ENCODE measurements at regions not wholly inside any gene's neighbourhood (a gene's known extent, or its start where the extent isn't known, plus 50 kb on each side); places are given as distances from the start of the nearest gene placed in this dataset.
A peak's percentile ranks its signal among the peaks of the same experiment; 100 is the strongest.

GRCh38 chrX:88612870-88613329 is 134.1 kb upstream of the CPXCR1 start:
- Histone ChIP-seq H4K5ac (ENCODE audit: insufficient read length, low read depth, low read length) (no peak overlapping the region), H3K23me2 (ENCODE audit: low read depth, low read length) (no peaks in the 10 kb centered on the region), H3K4me3 (ENCODE audit: extremely low read depth in 1 of 4, insufficient read depth in 2 of 4, low read depth in 3 of 4, low read length in 4 of 4) (no peak overlapping the region), H3K36me3 (ENCODE audit: control insufficient read depth in 2 of 4, insufficient read depth in 4 of 4, low read length in 3 of 4) (no peaks in the 10 kb centered on the region), H3K14ac (ENCODE audit: insufficient read length) (no peak overlapping the region), H3K9ac (replicated peaks in 1 of 4; ENCODE audit: extremely low read depth in 1 of 4, low read depth in 3 of 4, low read length in 3 of 4) (no peak overlapping the region), H3K18ac (ENCODE audit: extremely low read depth, low read length) (no peak overlapping the region; the same call in 1 of the 2 replicates), H4K8ac (ENCODE audit: extremely low read depth, insufficient read depth, low read length) (no peak overlapping the region), H2AK5ac (ENCODE audit: low read depth, low read length) (no peak overlapping the region), H3K4me2 (ENCODE audit: insufficient read depth in 1 of 2, low read depth in 2 of 2, low read length in 2 of 2) (no peak overlapping the region; a peak in 1 of 4 replicates), H4K20me1 (replicated peaks in 1 of 2; ENCODE audit: control insufficient read depth in 1 of 2, insufficient read depth in 2 of 2, low read length in 2 of 2) (no peaks in the 10 kb centered on the region), H2BK12ac (ENCODE audit: low read depth, low read length) (no peak overlapping the region), H3K79me2 (ENCODE audit: control insufficient read depth in 1 of 2, insufficient read depth in 2 of 2, low read length in 2 of 2) (no peaks in the 10 kb centered on the region), H3K27me3 (replicated peaks in 1 of 4; ENCODE audit: control insufficient read depth in 3 of 4, extremely low read depth in 1 of 4, insufficient read depth in 3 of 4, low read length in 3 of 4) (no peaks in the 10 kb centered on the region), H2BK5ac (ENCODE audit: low read depth, low read length) (no peak overlapping the region), H4K91ac (replicated peaks; ENCODE audit: insufficient read length, low read length) (no peak overlapping the region), H3K56ac (replicated peaks; ENCODE audit: insufficient read length, low read depth, low read length) (no peak overlapping the region), H3K27ac (ENCODE audit: low read depth, low read length) (no peak overlapping the region), H3K4ac (replicated peaks; ENCODE audit: insufficient read length, low read depth, low read length) (no peak overlapping the region), H2BK15ac (ENCODE audit: low read length) (no peak overlapping the region), H3K9me3 (ENCODE audit: insufficient read depth in 2 of 2, low read depth in 1 of 2, low read length in 1 of 2) (no peaks in the 10 kb centered on the region), H3K79me1 (ENCODE audit: low read depth, low read length) (no peaks in the 10 kb centered on the region), H2BK20ac (ENCODE audit: low read length) (no peak overlapping the region), H3K23ac (ENCODE audit: insufficient read length) (no peak overlapping the region), H3K4me1 (replicated peaks in 1 of 4; ENCODE audit: control insufficient read depth in 3 of 4, insufficient read depth in 4 of 4, low read length in 3 of 4) (no peaks in the 10 kb centered on the region), H2BK120ac (replicated peaks; ENCODE audit: low read depth, low read length) (no peak overlapping the region), H2AFZ (ENCODE audit: low read length) (peak overlapping the region; percentile 58; the same call in 1 of the 2 replicates)
- FAIRE-seq (peak; percentile 65), DNase-seq (ENCODE audit: low read depth in 1 of 2, low spot score in 2 of 2) (no peak)
- no peak for TF ChIP-seq BACH1 (IDR thresholded peaks at IDR 0.05; ENCODE audit: low read length)
- TF ChIP-seq POU5F1 (IDR thresholded peaks at IDR 0.05; ENCODE audit: low read depth, low read length), result no peak
- no peak for TF ChIP-seq TBP (IDR thresholded peaks at IDR 0.05; ENCODE audit: low read depth, low read length)
- no peak for TF ChIP-seq BCL11A (IDR thresholded peaks at IDR 0.05; ENCODE audit: low read depth in 2 of 2, low read length in 2 of 2)
- TF ChIP-seq ZNF274 (IDR thresholded peaks at IDR 0.05; ENCODE audit: borderline replicate concordance, extremely low read depth, low read length), result no peak
- no peak for TF ChIP-seq JUND (IDR thresholded peaks at IDR 0.05; ENCODE audit: low read length)
- TF ChIP-seq GABPA (IDR thresholded peaks at IDR 0.05; ENCODE audit: borderline replicate concordance, insufficient read depth, low read length), result no peak
- no peak for TF ChIP-seq SIN3A (conservative IDR thresholded peaks at IDR 0.05 in 1 of 2, IDR thresholded peaks at IDR 0.05 in 1 of 2; ENCODE audit: low read depth in 1 of 2, low read length in 2 of 2)
- WGBS, 2 experiments (ENCODE audit: extremely low coverage in 1 of 2, insufficient coverage in 1 of 2, insufficient read length in 1 of 2, insufficient replicate concordance in 2 of 2, low coverage in 1 of 2, low lambda C conversion rate in 2 of 2, missing lambda C conversion rate in 1 of 2), result 75% methylated on average over 4 of the region's 4 CpGs; no CpG with 5 or more reads in 1 of the 2 experiments
- ChIA-PET CTCF (ENCODE audit: partially characterized antibody) (interaction anchor here (0.6 to 0.8 kb wide), 5 partner anchors 38 to 1942 kb away, joined by 3 to 6 read pairs (median 3); no protein-coding TSS in a partner anchor), POLR2A (ENCODE audit: partially characterized antibody) (no interaction called here)
